Ishikawa (cell line): ENCODE measurements at regions not wholly inside any gene's neighbourhood (a gene's known extent, or its start where the extent isn't known, plus 50 kb on each side); places are given as distances from the start of the nearest gene placed in this dataset.

ENCODE experiments used
- CEBPB ChIP-seq: IDR thresholded peaks from 2 replicates; pipeline ENCODE4 v1.6.1; 2012
- CREB1 ChIP-seq: IDR thresholded peaks from 2 replicates; pipeline ENCODE4 v1.6.1; 2012; ENCODE audit warnings: low read depth
- EGR1 ChIP-seq: IDR thresholded peaks from 2 replicates; pipeline ENCODE4 v1.6.1; 2012
- EP300 ChIP-seq: IDR thresholded peaks from 2 replicates; pipeline ENCODE4 v1.6.1; 2012; ENCODE audit warnings: borderline replicate concordance
- FOXM1 ChIP-seq: IDR thresholded peaks from 2 replicates; pipeline ENCODE4 v1.6.1; 2012; ENCODE audit warnings: low read depth, borderline replicate concordance
- MAX ChIP-seq: IDR thresholded peaks from 2 replicates; pipeline ENCODE4 v1.6.1; 2012
- NFIC ChIP-seq: IDR thresholded peaks from 2 replicates; pipeline ENCODE4 v1.6.1; 2012
- RAD21 ChIP-seq: IDR thresholded peaks from 2 replicates; pipeline ENCODE4 v1.6.1; 2012; ENCODE audit warnings: low read depth
- REST ChIP-seq: IDR thresholded peaks from 2 replicates; pipeline ENCODE4 v1.6.1; 2012; ENCODE audit warnings: low read depth, mild to moderate bottlenecking
- TAF1 ChIP-seq: IDR thresholded peaks from 2 replicates; pipeline ENCODE4 v1.6.1; 2012; ENCODE audit warnings: low read depth, mild to moderate bottlenecking
- TCF12 ChIP-seq: IDR thresholded peaks from 2 replicates; pipeline ENCODE4 v1.6.1; 2012; ENCODE audit warnings: low read depth
- TEAD4 ChIP-seq: IDR thresholded peaks from 2 replicates; pipeline ENCODE4 v1.6.1; 2012
- YY1 ChIP-seq: IDR thresholded peaks from 2 replicates; pipeline ENCODE4 v1.6.1; 2012; ENCODE audit warnings: low read depth
- ZBTB7A ChIP-seq: IDR thresholded peaks from 2 replicates; pipeline ENCODE4 v1.6.1; 2012; ENCODE audit warnings: low read depth
- TF ChIP-seq, protein P1 (sequence below): IDR thresholded peaks from 2 replicates; pipeline ENCODE4 v1.6.1; 2012

DNA sequence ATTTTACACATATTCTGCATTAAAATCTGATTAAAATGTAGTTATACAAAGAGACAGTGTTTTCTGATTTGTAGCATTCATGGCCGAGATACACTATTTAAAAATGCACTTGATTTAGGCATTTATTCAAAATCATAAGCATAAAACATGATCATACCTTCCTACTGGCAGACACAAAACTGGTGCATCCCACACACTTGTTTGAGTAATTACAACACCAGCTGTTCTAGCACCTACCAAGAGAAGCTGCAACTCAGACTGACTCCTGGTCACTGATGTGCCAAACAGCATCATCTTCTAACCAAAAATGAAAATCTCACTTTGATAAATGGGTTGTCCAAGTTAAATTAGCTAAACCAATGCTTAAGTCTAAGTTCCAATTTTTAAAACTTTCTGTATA lies 262.7 kb upstream of the NSMCE3 start:
- TF ChIP-seq ZBTB7A: no peak
- no peak for TF ChIP-seq TAF1
- no peak for TF ChIP-seq CEBPB
- no peak for TF ChIP-seq TCF12
- no peak for TF ChIP-seq FOXM1
- TF ChIP-seq TEAD4: no peak
- TF ChIP-seq, protein P1, sequence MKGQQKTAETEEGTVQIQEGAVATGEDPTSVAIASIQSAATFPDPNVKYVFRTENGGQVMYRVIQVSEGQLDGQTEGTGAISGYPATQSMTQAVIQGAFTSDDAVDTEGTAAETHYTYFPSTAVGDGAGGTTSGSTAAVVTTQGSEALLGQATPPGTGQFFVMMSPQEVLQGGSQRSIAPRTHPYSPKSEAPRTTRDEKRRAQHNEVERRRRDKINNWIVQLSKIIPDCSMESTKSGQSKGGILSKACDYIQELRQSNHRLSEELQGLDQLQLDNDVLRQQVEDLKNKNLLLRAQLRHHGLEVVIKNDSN: no peak
- TF ChIP-seq YY1: no peak
- TF ChIP-seq EGR1: no peak
- TF ChIP-seq NFIC: no peak
- TF ChIP-seq EP300: no peak
- no peak for TF ChIP-seq CREB1
- no peak for TF ChIP-seq REST
- TF ChIP-seq MAX: no peak
- TF ChIP-seq RAD21: no peak

DNA sequence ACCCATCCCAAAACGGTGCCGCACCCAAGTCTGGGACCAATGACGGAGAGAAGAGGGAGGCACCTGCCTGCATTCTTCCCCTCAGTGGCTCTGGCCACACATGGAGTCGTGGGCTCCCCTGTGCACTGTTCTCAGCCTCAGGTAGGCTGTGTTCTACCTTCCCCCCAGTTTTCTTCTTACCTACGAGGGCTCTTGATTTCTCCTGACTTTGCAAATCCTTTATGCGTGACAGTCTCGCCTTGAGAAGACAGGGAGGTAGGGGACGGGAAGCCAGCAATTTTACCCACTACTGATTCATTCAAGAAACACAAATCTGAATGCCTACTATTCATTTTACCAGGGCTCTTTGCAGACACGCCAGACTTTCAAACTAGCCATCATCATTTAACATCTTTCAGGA lies 261.3 kb upstream of the NSMCE3 start:
- TF ChIP-seq REST (no peak), FOXM1 (no peak), NFIC (no peak), YY1 (no peak), EGR1 (no peak), TCF12 (no peak), MAX (no peak), TAF1 (no peak)
- TF ChIP-seq, protein P1: no peak

GRCh38 chr15:29529043-29529442 lies 259.4 kb upstream of the NSMCE3 start:
- TF ChIP-seq MAX (no peak), YY1 (no peak), CREB1 (no peak), EP300 (no peak), TEAD4 (no peak), FOXM1 (no peak), CEBPB (no peak), REST (no peak), RAD21 (no peak), TCF12 (no peak), TAF1 (no peak), EGR1 (no peak), ZBTB7A (no peak), NFIC (no peak)
- TF ChIP-seq, protein P1: no peak

- TF ChIP-seq NFIC (no peak), TCF12 (no peak), YY1 (no peak), FOXM1 (no peak), EP300 (no peak), CEBPB (no peak), TAF1 (no peak), TEAD4 (no peak), CREB1 (no peak)
- TF ChIP-seq, protein P1: no peak
Observed at GRCh38 chr15:29528276-29528675, 258.7 kb upstream of the NSMCE3 start.
